ENCODE measurements at regions not wholly inside any gene's neighbourhood (a gene's known extent, or its start where the extent isn't known, plus 50 kb on each side); places are given as distances from the start of the nearest gene placed in this dataset.

- no peak for DNase-seq (ENCODE audit: low read depth in 2 of 2)
These were observed 105.3 kb downstream of the SLC6A15 start for GRCh38 chr12:84807249-84807648.

GRCh38 chr12:84805474-84805858, 107.1 kb downstream of the SLC6A15 start:
- no peak for DNase-seq (ENCODE audit: low read depth in 2 of 2)

GRCh38 chr12:84804691-84805473, 107.7 kb downstream of the SLC6A15 start:
- DNase-seq (ENCODE audit: low read depth in 2 of 2): no peak

- DNase-seq (ENCODE audit: low read depth in 2 of 2): no peak
These were observed 108.9 kb downstream of the SLC6A15 start for GRCh38 chr12:84803661-84804060.

DNA sequence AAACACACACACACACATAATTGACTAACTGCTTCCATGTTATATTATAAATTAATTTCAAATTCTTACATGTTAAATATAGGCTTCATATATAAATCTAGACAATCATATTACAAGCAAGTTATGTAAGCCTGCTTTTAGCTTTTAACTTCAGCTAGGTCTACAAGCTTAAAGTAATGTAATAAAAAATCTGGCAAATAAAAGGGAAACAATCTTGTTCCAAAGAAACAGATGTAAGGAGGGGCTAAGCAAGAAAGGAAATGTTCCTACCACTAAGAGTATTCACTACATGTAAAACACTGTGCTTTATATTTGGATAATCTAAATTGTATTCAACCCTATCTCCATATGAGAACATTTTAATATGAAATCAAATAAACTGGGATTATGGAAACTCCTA, 110.4 kb downstream of the SLC6A15 start:
- DNase-seq (ENCODE audit: low read depth in 2 of 2): no peak

GRCh38 chr12:84793558-84794367, 118.8 kb downstream of the SLC6A15 start:
- no peak for DNase-seq (ENCODE audit: low read depth in 2 of 2)

- DNase-seq (ENCODE audit: low read depth in 2 of 2): no peak
These were observed 121.2 kb downstream of the SLC6A15 start for GRCh38 chr12:84791444-84791843.

- no peak for DNase-seq (ENCODE audit: low read depth in 2 of 2)
These were observed 123.4 kb downstream of the SLC6A15 start for GRCh38 chr12:84789184-84789583.

- DNase-seq (ENCODE audit: low read depth in 2 of 2): no peak
These were observed 125.3 kb downstream of the SLC6A15 start for GRCh38 chr12:84787253-84787652.

- DNase-seq (ENCODE audit: low read depth in 2 of 2): no peak
These were observed 126.0 kb downstream of the SLC6A15 start for GRCh38 chr12:84786622-84787021.

- DNase-seq (ENCODE audit: low read depth in 2 of 2): no peak
These were observed 126.6 kb downstream of the SLC6A15 start for GRCh38 chr12:84785951-84786350.

GRCh38 chr12:84785281-84785680, 127.3 kb downstream of the SLC6A15 start:
- no peak for DNase-seq (ENCODE audit: low read depth in 2 of 2)

- DNase-seq (ENCODE audit: low read depth in 2 of 2): no peak
These were observed 133.4 kb downstream of the SLC6A15 start for GRCh38 chr12:84779169-84779568.

DNA sequence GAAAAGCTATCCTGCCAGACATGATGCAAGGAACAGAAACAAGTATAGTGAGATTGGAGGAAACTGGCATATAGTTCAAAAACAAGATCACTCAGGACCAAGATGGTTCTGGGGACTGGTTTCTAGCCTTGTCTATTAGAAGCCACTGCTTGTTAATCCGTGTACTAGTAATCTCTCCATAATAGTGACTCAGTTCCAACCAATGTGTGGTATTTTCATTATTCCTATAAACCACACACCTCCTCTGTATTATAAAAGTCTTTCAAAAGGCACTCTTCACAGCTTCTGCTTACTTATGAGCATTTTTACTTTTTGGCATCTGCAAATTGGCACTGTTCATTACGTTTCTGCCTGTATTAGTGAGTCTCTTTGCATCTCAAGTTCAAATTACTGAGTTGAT, 140.3 kb downstream of the SLC6A15 start:
- DNase-seq (ENCODE audit: low read depth in 2 of 2): no peak

DNA sequence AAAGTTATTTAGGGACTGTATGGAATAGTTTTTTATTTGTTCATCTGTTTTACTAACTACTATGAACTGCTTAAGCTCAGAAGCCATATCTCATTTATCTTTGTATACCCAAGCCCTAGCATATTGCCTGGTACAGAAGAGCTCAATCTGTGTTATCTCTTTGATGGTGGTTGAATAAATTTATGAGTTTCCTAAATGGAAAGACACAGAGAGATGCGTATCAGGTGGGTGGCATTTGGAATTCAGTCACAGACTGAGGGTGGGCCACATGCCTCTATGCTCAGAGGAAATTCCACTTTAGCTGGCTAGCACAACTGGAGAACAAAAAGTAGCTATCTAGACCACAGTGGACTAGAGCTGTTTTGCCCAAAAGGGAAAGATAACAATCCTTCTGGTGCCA, 145.5 kb downstream of the SLC6A15 start:
- no peak for DNase-seq (ENCODE audit: low read depth in 2 of 2)

DNA sequence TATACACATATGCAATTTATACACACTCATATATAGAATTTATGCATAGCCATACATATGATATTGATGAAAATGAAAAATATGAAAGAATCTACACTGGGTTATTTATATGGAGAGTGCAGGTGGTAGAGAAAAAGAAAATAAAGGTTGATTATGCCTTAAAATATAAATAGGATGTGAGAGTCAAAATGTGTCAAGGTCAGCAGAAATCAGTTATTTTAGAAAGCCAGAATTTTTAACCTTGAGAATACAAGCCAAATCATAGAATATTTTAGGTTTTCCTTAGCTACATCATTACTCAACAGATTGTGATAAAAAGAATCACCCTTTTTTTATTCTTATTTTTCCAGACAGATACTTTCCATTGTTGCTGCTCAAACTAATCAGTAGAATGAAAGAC, 146.2 kb downstream of the SLC6A15 start:
- DNase-seq (ENCODE audit: low read depth in 2 of 2): no peak

- DNase-seq (ENCODE audit: low read depth in 2 of 2): no peak
These were observed 148.6 kb downstream of the SLC6A15 start for GRCh38 chr12:84764001-84764400.

GRCh38 chr12:84763107-84763506, 149.5 kb downstream of the SLC6A15 start:
- DNase-seq (ENCODE audit: low read depth in 2 of 2): no peak

DNA sequence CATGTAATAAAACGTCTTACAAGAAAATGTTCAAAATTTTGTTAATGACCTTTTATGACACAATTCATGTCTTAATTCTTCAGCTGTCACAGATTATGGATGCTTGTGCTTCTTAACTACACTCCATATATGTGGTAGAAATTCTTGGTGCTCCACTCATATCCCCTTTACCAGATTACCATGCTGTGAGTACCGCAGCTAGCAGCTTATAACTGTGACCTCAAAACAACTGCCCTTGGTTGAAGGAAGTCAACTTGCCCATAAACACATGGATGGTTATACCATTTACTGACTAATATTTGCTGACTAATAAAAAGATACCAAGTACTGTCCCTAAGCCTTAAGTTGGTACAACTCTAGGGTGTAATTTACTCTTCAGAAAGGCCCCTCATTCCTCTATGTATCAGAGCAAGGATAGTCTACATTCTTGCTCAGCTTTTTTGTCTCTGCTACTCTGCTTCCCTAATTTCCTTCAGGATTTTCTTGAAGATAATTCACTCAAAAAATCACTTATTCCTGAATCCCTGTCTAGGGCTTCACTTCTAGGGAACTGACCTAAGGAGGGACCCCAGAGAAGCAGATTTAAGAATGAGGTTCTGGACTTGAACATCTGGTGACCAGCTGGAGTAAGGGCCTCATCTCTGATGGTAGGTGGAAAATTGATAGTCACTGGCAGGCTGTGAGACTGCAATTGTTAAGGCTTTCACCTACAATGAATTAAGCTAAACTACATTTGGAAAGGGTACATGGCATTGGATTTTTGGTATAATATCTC, 152.3 kb downstream of the SLC6A15 start:
- DNase-seq (ENCODE audit: low read depth in 2 of 2): no peak

- DNase-seq (ENCODE audit: low read depth in 2 of 2): no peak
These were observed 154.6 kb downstream of the SLC6A15 start for GRCh38 chr12:84757978-84758377.

GRCh38 chr12:84756961-84757360, 155.6 kb downstream of the SLC6A15 start:
- no peak for DNase-seq (ENCODE audit: low read depth in 2 of 2)

- DNase-seq (ENCODE audit: low read depth in 2 of 2): no peak
These were observed 167.5 kb downstream of the SLC6A15 start for GRCh38 chr12:84745127-84745526.

Data from stimulated activated CD8-positive, alpha-beta memory T cell treated with anti-CD3 and anti-CD28 coated beads, Interleukin-2, amount 100 ng/mL, for 1 hour (primary cell).